ENCODE measurements at regions not wholly inside any gene's neighbourhood (a gene's known extent, or its start where the extent isn't known, plus 50 kb on each side); places are given as distances from the start of the nearest gene placed in this dataset.

DNA sequence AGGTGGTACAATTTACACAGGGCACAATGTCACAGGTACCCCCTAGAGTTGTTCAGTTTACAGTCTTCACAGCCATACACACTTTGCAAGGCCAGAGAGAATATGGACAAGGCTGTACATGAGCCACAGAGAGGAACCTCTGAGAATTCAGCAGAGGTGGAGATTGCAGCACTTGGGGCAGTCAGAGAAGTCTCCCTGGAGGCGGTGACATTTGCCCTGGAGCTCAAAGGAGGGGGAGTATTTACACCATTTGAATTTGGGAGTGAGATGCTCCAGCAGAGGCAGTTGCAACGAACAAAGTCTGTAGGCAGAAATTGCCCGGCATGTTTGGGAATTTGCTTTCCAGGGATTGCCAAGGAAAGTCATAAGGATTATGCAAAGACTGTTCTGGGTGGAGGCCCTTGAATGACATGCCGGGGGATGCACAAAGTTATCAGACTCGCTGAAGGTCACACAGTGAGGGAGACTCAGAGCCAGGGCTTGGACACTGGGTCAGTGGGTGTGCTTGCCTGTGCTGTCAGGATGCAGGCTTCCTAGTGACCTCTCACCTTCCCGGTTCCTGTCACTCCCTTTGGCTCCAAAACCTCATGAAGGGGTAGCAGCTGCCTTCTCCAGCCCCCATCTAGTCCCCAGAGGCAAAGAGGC, 160.7 kb upstream of the PCBD1 start:
- TF ChIP-seq, protein P1, sequence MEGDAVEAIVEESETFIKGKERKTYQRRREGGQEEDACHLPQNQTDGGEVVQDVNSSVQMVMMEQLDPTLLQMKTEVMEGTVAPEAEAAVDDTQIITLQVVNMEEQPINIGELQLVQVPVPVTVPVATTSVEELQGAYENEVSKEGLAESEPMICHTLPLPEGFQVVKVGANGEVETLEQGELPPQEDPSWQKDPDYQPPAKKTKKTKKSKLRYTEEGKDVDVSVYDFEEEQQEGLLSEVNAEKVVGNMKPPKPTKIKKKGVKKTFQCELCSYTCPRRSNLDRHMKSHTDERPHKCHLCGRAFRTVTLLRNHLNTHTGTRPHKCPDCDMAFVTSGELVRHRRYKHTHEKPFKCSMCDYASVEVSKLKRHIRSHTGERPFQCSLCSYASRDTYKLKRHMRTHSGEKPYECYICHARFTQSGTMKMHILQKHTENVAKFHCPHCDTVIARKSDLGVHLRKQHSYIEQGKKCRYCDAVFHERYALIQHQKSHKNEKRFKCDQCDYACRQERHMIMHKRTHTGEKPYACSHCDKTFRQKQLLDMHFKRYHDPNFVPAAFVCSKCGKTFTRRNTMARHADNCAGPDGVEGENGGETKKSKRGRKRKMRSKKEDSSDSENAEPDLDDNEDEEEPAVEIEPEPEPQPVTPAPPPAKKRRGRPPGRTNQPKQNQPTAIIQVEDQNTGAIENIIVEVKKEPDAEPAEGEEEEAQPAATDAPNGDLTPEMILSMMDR (IDR thresholded peaks at IDR 0.05), result no peak
- TF ChIP-seq POLR2A (IDR thresholded peaks at IDR 0.05), result no peak
